ENCODE measurements at regions not wholly inside any gene's neighbourhood (a gene's known extent, or its start where the extent isn't known, plus 50 kb on each side); places are given as distances from the start of the nearest gene placed in this dataset.

DNA sequence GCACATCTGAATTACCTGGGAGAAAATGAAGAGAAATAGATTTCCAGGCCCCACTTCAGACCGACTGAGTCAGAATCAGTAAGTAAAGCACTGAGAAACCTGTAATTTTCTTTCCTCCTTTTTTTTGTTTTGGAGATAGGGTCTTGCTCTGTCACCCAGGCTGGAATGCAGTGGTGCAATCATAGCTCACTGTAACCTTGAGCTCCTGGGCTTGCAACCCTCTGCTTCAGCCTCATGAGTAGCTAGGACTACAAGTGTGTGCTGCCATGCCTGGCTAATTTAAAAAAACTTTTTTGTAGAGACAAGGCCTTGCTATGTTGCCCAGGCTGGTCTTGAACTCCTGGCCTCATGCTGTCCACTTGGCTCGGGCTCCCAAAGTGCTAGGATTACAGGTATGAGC is 260.2 kb downstream of the STK31 start:
- H3K4me3 ChIP-seq, result no peak overlapping the region
- WGBS, 2 donors, result 87 to 92% methylated on average over 2 of the region's 2 CpGs
- H3K4me1 ChIP-seq, result no peaks in the 10 kb centered on the region
- H3K36me3 ChIP-seq, result no peaks in the 10 kb centered on the region
- intact Hi-C loops (cut with DNase I), result no loop called here
- no peak for DNase-seq
- no peak overlapping the region for H3K27ac ChIP-seq
- H3K9me3 ChIP-seq, result no peaks in the 10 kb centered on the region
- TF ChIP-seq CTCF (IDR thresholded peaks at IDR 0.05) (no peak), EP300 (IDR thresholded peaks at IDR 0.05) (no peak), POLR2A (IDR thresholded peaks at IDR 0.05) (no peak), POLR2AphosphoS5 (IDR thresholded peaks at IDR 0.05) (no peak)
- no peaks in the 10 kb centered on the region for H3K27me3 ChIP-seq

- TF ChIP-seq POLR2AphosphoS5 (IDR thresholded peaks at IDR 0.05), result no peak
- no peak for TF ChIP-seq EP300 (IDR thresholded peaks at IDR 0.05)
- no peak for TF ChIP-seq POLR2A (IDR thresholded peaks at IDR 0.05)
- TF ChIP-seq CTCF (IDR thresholded peaks at IDR 0.05), result no peak
- Histone ChIP-seq H3K9me3 (no peaks in the 10 kb centered on the region), H3K27me3 (no peaks in the 10 kb centered on the region), H3K36me3 (no peaks in the 10 kb centered on the region), H3K4me1 (no peaks in the 10 kb centered on the region), H3K27ac (no peak overlapping the region), H3K4me3 (no peak overlapping the region)
- DNase-seq, result no peak
- intact Hi-C loops (cut with DNase I), result no loop called here
- WGBS, 2 donors, result 75 to 78% methylated on average over 3 of the region's 3 CpGs
Measured at GRCh38 chr7:23971031-23971430, 261.0 kb downstream of the STK31 start.

GRCh38 chr7:23972057-23972456 is 262.0 kb downstream of the STK31 start:
- DNase-seq, result no peak
- Histone ChIP-seq H3K36me3 (no peaks in the 10 kb centered on the region), H3K27ac (no peak overlapping the region), H3K4me1 (no peaks in the 10 kb centered on the region), H3K9me3 (no peaks in the 10 kb centered on the region), H3K27me3 (no peaks in the 10 kb centered on the region), H3K4me3 (no peak overlapping the region)
- no peak for TF ChIP-seq POLR2A (IDR thresholded peaks at IDR 0.05)
- TF ChIP-seq EP300 (IDR thresholded peaks at IDR 0.05), result no peak
- WGBS, 2 donors, result 96% methylated on average over 3 of the region's 3 CpGs
- intact Hi-C loops (cut with DNase I), result no loop called here

DNA sequence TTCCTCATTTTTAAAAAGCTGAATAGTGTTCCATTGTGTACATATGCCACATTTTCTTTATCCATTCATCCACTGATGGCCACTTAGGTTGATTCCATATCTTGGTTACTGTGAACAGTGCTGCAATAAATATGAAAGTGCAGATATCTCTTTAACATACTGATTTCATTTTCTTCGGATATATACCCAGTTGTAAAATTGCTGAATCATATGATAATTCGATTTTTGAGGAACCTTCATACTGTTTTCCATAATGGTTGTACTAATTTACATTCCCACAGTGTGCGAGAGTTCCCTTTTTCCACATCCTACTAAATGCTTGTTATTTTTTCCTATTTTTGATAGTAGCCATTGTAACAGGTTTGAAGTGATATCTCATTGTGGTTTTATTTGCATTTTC is 263.2 kb downstream of the STK31 start:
- 54 to 73% methylated on average over 3 of the region's 3 CpGs for WGBS, 2 donors
- no peak overlapping the region for H3K27ac ChIP-seq
- H3K27me3 ChIP-seq, result no peaks in the 10 kb centered on the region
- H3K4me3 ChIP-seq, result no peak overlapping the region
- H3K36me3 ChIP-seq, result no peaks in the 10 kb centered on the region
- intact Hi-C loops (cut with DNase I), result no loop called here
- no peaks in the 10 kb centered on the region for H3K9me3 ChIP-seq
- TF ChIP-seq EP300 (IDR thresholded peaks at IDR 0.05), result no peak
- TF ChIP-seq CTCF (IDR thresholded peaks at IDR 0.05), result no peak
- TF ChIP-seq POLR2AphosphoS5 (IDR thresholded peaks at IDR 0.05), result no peak
- no peak for TF ChIP-seq POLR2A (IDR thresholded peaks at IDR 0.05)
- H3K4me1 ChIP-seq, result no peaks in the 10 kb centered on the region
- no peak for DNase-seq

GRCh38 chr7:23980081-23980480 is 270.1 kb downstream of the STK31 start:
- Histone ChIP-seq H3K4me3 (no peak overlapping the region), H3K27ac (no peak overlapping the region), H3K4me1 (no peaks in the 10 kb centered on the region), H3K9me3 (peaks cover 0 to 3% (median 0%) of the 10 kb centered on the region in 4 donors), H3K36me3 (no peaks in the 10 kb centered on the region), H3K27me3 (no peaks in the 10 kb centered on the region)
- intact Hi-C loops (cut with DNase I), result no loop called here
- no peak for DNase-seq
- TF ChIP-seq POLR2AphosphoS5 (IDR thresholded peaks at IDR 0.05) (no peak), POLR2A (IDR thresholded peaks at IDR 0.05) (no peak), CTCF (IDR thresholded peaks at IDR 0.05) (no peak), EP300 (IDR thresholded peaks at IDR 0.05) (no peak)

Measured in sigmoid colon (tissue), 6 donors.